Sciatic nerve (tissue), 2 donors: ENCODE measurements at regions not wholly inside any gene's neighbourhood (a gene's known extent, or its start where the extent isn't known, plus 50 kb on each side); places are given as distances from the start of the nearest gene placed in this dataset.
A peak's percentile ranks its signal among the peaks of the same experiment; 100 is the strongest.

Experiments used
- ATAC-seq: fragments of 200-7000 bp; cut with Tn5 transposase; one replicate; pipeline ENCODE4 v1.9.1; 2020; ENCODE audit warnings: mild to moderate bottlenecking, moderate library complexity
- DNase-seq: peaks from one replicate; pipeline ENCODE4 v3.0.0-alpha.2; 2020; ENCODE audit warnings: low spot score
- intact Hi-C: fragments of 100-400 bp; cut with DNase I; formaldehyde crosslinking; loops from one replicate; pipeline ENCODE4 v1.14.2; 2022
- donor health status: DM: no; HTN: no; CAD: no.
- donor health status: DM: no; HTN: no; CAD: no.

DNA sequence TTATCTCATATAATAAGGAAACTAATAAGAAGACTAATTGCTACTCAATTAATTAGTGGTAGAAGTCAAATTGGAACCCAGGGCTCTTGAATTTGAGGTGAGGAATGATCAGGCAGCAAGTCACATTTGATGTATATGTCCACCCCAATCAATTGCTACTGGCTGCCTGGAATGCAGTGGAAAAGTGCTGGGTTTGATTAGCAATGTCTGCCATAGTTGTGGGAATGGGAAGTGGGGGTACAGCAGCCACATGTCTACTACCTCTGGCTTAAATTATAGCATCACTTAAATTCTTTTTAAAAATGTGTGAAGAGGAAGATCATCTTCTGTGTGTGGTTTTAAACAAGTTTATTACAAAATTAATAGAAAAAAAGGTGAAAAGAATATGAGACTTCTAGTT, 50.8 kb upstream of the NAV2 start:
- no peak for ATAC-seq
- intact Hi-C loops, result no loop called here
- no peak for DNase-seq

DNA sequence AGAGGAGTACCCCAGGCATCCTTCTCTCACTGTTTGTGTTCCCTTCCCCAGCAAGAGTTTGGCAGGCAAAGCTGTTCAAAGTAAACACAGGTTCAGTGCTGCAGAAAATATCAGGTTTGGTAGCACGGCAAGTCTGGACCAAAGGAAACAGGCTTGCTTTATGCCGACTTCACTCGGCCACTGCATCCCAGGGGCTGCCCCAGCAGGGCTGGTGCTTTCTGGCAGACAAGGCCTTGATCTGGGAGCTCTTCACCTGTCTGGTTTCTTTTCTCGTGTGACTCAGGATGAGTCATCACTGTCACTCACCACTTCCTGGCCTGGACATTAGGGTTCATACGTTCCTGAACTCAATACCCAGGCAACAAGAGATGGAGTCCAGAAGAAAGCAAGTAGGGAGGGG, 52.6 kb upstream of the NAV2 start:
- no peak for ATAC-seq
- no peak for DNase-seq
- intact Hi-C loops, result no loop called here

DNA sequence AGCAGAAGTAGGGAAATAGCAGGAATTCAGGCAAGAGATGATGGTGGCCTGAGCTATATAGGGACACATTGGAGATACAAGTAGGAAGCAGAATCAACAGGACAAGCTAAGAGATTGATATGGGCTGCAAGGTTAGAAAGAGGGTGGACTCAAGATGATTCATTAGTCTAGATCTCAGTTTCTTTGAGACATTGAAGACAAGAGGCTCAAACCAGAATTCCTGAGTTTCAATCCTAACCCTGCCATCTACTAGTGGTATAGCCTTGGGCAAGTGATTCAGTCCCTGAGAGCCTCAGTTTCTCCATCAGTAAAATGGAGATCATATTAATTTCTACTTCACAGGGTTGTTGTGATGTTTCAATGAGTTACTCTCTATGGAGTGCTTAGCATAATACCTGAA, 53.1 kb upstream of the NAV2 start:
- DNase-seq (no peak), ATAC-seq (no peak)
- intact Hi-C loops, result no loop called here

DNA sequence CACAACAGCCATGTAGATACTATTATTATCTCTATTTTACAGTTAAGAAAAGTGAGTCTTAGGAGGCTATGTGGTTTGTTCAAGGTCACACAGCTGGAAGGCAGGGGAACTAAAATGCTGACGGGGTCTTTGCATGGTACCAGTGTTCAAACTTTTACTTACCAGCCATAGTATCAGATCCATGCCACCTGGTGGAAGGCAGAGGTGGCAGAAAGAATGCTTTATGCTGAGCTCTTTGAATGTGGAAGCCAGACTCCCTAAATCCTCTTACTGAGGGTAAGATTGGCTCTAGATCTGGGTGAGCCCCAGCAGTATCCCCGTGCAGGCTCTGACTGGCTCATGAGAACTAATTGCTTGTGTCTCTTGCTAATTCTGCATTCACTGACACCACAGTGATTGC, 54.3 kb upstream of the NAV2 start:
- ATAC-seq, result no peak
- no peak for DNase-seq
- intact Hi-C loops, result no loop called here

DNA sequence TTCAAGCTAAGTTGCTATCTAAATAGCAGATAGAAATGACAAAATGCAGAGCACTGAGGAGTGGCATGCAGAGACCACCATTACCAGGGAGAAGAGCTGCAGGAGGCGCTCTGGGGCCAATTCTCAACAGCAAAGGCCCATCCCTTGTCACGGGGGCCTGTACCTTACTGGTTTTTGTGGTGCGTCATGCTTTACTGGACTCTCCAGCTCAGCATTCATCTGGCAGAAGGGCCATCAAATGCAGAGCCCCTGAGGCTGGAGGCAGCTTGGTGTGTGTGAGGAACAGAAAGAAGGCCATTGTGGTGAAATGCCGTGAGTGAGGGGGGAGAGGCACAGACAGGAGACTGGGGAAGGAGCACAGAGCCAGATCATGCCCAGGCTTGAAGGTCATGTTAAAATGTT, 56.5 kb upstream of the NAV2 start:
- DNase-seq (no peak), ATAC-seq (no peak)
- intact Hi-C loops, result no loop called here

DNA sequence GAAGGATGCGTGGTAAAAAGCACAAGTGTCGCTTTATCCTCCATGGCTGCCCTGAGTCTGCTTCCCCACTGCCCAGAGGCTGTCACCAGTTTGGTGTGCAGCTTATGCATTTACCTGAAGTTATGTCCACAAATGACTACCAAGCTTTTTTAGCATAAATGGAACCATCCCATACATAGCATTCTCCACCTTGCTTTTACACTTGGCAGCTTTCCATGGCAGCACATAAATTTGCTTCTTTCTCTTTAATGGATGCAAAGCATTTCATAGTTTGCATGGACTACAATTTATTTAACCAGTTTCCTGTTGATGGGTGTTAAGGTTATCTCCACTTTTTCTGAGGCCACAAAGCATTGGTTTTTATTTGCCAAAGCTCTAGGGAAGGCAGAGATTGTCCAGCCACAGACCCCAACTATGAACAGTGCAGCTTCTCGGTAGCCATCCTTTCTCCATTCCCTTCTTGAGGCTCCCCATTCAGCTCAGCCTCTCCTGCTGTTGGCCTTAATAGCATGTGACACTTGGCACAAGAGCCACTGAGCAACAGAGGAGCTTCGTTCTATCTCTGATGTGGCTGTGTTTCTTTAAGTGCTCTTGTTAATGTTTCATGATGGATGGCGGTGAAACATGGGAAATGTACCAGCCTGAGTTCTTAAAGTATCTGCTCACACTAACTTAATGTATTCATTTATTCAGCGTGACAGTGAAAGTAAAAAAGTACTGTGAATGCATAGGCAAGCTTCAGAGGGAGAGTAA, 59.8 kb upstream of the NAV2 start:
- ATAC-seq (no peak), DNase-seq (no peak)
- intact Hi-C loops, result no loop called here

DNA sequence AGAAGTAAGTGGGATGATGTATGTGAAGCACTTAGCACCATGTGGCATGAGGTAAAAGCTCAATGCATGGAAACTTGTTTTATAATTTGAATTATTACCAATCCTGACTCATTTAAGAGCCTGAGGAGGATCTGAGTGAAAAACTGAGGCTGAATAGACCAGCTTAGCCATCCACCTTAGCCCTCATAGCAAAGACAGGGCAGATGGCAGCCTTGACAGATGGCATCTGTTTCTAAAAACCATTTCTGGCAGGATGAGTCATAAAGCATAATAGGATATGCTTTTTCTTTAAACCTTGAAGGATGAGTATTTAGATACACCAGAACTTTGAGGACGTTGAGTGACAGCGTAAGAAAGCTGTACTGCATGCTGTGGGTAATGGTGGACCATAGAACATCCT, 61.0 kb upstream of the NAV2 start:
- intact Hi-C loops, result no loop called here
- DNase-seq (no peak), ATAC-seq (no peak)

DNA sequence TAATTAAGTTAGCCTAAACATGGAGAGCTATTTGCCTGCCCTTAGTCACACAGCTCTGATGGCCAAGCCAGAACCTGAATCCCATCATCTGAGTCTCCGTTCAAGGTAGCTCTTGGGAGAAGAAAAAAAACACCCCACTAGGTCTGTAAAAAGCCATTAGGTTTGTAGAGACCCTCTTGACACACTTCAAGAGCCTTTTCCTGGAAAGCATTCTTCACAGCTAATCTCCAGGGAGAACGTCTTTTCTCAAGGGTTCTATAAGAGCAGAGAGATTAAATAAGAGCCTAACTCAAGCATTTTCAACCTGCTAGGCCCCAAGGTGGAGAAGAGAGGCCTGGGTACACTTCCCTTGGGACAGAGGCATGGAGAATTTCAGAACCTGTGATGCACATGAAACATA, 61.6 kb upstream of the NAV2 start:
- intact Hi-C loops, result no loop called here
- ATAC-seq (no peak), DNase-seq (no peak)

DNA sequence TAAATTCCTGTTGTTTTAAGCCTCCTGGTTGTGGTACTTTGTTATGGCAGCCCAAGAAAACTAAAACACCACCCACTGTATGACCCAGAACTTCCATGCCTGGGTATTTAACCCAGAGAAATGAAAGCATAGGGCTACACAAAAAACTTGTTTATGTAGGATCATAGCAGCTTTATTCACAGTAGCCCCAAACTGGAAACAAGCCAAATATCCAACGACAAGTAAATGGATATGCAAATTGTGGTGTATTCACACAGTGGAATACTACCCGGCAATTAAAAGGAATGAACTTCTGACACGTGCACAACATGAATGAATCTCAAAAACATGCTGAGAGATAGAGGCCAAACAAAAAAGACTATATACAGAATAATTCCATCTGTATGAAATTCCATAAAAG, 62.2 kb upstream of the NAV2 start:
- intact Hi-C loops, result no loop called here

DNA sequence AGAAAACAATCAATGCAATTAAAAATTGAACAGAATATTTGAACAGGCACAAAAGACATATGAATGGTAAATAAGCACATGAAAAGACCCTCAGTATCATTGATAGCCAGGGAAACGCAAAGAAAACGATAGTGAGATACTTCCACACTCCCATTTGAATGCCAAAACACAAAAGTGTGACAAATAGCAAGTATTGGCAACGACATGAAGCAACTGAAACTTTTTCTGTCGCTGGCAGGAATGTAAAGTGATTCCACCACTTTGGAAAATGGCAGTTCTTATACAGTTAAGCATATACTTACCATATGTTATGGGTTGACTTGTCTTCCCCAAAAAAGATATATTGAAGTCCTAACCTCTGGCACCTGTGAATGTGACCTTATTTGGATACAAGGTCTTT, 62.9 kb upstream of the NAV2 start:
- intact Hi-C loops, result loop anchor here (2.0 to 5.0 kb wide), 2 partner anchors 63 to 547 kb away; no protein-coding TSS in a partner anchor
- no peak for DNase-seq
- ATAC-seq, result no peak

More for the DNA sequence above, 62.2 kb upstream of the NAV2 start:
- no peak for DNase-seq
- ATAC-seq, result no peak

DNA sequence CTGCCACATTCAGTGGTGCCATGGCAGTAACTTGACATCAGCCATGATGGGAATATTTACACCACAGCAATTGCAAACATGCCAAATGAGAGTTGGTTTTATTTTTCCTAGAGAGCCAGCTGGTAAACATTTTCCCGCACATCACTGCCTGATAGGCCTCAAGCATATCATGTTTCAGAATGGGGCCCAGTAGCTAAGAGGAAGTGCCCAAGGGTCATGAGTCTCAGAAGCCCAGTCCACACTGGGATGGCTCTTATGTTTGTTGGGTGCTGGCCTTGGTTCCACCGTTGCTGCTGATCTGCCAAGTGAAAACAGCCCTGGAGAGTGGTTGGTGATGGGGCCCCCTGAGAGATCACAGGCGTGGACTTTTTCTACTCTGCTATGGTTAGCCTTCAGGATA, 64.3 kb upstream of the NAV2 start:
- DNase-seq (no peak), ATAC-seq (no peak)
- intact Hi-C loops, result loop anchor here (2.0 to 5.0 kb wide), 2 partner anchors 62 to 546 kb away; no protein-coding TSS in a partner anchor

DNA sequence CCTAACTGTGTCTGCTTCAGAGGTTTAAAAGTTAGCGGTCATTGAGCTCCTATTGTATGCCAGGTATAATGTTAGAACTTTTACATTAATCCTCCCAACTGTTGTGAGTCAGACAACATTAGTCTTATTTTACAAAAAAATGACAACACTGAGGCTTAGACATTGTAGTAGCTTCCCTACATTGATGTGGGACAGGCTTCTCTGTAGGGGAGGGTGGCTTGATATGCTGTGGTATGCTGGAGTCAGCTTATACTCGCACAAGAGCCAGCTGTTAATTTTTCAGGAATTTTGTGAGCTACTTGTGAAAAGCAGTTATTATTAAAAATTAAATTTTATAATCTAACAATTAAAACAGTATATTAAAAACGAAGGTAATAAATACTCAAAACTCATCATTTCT, 64.8 kb upstream of the NAV2 start:
- ATAC-seq, result no peak
- intact Hi-C loops, result loop anchor here (2.0 to 5.0 kb wide), 2 partner anchors 61 to 546 kb away; no protein-coding TSS in a partner anchor

DNA sequence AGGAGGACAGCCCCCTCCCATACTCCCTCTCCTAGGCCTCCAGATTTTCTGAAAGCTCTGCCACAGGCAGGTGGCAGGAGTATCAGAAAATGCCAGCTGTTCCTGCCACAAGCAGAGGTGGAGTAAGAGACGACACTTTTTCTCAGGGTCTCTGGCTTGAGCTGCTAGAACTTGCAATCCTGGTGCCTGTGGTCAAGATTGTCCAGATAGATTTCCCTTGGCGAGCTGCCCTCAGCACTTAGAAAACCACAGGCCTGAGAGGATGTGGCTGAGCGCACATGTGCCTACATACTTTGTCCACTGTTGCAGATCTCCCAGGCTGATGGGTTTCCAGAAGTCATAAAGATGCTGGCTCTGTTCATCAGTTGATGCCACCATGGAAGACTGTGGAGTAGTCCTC, 65.7 kb upstream of the NAV2 start:
- DNase-seq (peak; percentile 63), ATAC-seq (peak; percentile 56)
- intact Hi-C loops, result loop anchor here (5.0 kb wide), 1 partner anchor 545 kb away; no protein-coding TSS in a partner anchor

More for the DNA sequence above, 64.8 kb upstream of the NAV2 start:
- no peak for DNase-seq

DNA sequence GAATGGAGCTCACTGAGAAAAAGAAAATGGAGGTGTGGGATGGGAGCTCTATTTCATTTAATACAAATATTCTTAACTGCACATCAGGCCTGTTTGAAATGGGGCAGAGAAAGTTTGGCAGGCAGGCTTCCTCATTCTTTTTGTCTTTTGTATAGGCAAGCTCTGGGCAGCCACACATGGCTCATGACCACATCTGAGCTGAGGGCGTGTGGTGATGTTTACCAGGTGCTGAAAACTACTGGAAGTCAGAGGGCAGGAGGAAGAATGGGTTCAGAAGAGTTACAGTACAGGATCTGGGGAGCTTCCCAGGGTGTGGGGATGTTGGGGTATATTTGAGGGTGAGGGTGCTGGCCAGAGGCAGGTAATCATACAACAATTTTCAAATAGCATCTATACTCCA, 66.3 kb upstream of the NAV2 start:
- intact Hi-C loops, result loop anchor here (5.0 kb wide), 1 partner anchor 544 kb away; no protein-coding TSS in a partner anchor
- ATAC-seq (no peak), DNase-seq (no peak)

DNA sequence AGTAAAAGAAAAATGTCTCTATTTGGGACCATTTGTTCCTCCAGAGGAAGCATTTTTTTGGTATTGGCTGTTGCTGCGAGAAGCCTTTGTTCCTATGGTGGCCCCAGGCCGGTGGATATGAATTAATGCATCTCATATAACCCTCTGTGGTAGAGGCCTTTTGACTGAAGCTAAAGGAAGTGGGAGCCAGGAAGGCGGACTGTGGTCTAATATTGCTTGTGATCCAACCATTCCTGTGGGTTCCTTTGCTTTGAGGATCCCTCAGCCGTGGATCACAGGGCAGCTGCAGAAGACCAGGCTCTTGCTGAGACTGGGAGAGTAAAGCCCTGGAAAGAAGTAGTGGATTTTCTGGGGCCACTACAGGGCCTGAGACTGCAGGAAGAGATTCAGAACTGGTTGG, 68.3 kb upstream of the NAV2 start:
- no peak for ATAC-seq
- intact Hi-C loops, result no loop called here

DNA sequence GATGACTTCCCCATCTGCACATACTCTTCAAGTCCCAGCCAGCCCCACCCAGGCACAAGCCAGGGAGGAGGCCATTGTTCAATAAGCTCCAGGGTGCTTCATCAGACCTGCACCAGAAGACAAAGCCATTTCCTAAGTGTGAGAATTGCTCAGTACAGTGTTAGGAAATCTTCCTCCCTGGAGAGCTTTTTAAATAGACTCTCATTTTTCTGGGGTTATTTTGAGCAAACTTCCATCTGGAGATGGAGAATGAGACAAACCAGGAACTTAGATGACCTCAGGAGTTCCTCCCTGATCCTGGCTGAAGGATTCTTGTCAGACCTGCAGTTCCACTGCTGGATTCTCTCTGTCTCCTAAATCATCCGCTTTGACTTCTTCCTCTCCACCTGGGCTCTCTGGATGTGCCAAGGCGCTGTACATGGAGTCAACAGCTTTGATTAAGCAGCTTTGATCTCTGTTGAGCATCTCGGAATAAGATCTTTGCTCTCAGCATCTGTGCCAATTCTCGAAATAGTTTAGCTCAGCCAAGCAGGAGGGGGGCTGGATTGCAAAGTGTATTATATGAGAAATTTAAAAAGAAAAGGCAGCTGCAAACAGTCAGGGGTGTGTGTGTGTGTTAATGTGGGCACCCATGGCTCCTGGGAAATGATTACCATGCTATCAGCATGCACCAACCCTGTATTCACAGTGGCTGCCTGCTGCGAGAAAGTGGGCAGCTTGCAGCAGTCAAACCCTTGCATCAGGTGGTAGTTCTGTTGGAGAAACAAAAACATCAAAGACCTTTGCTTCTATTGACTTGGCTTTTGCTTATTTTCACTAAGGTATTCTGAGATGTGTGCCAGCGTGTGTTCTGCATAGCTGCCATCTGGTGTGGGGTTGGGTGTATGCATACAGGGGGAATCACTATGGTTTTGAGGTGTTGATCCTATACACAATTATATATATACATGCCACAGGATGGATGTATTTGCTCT, 70.2 kb upstream of the NAV2 start:
- intact Hi-C loops, result no loop called here
- DNase-seq (no peak), ATAC-seq (peak; percentile 81)

More for the DNA sequence above, 68.3 kb upstream of the NAV2 start:
- no peak for DNase-seq

DNA sequence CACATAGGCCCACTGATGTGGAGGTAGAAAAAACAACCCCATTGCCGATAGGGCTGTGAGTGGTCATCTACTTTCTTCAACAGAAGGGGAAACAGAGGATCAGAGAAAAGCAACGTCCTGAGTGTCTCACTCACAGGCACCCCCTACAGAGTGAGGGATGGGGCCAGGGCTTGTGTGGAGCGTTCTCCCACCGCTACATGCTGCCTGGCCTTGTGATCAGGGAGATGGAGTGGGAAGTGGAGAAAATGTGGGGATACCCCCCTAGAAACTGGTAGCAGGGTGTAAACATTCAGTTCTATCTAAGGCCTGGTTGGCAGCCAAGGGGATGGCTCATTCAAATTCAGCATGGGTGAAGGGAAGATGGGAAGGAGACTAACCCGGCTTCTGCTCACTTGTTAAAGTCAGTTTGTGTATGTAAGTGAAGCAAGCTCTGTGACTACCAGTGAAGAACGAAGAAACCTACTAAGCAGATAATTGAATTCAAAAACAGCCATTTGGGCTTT, 73.0 kb upstream of the NAV2 start:
- ATAC-seq, result no peak
- intact Hi-C loops, result no loop called here
- no peak for DNase-seq

DNA sequence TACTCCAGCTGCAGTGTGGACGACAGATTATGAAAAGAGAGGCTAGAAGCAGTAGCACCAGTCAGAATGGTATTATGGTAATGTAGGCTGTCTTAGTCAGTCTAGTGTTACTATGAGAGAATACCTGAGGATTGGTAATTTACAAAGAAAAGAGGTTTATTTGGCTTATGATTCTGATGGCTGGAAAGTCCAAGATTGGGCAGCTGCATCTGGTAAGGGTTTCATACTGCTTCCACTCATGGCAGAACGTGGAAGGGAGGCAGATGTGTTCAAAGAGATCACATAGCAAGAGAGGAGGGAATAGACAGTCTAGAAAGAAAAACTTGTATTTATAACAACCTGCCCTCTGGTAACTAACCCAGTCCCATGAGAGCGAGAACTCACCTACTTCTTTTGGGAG, 77.3 kb upstream of the NAV2 start:
- intact Hi-C loops, result no loop called here
- ATAC-seq (no peak), DNase-seq (no peak)

DNA sequence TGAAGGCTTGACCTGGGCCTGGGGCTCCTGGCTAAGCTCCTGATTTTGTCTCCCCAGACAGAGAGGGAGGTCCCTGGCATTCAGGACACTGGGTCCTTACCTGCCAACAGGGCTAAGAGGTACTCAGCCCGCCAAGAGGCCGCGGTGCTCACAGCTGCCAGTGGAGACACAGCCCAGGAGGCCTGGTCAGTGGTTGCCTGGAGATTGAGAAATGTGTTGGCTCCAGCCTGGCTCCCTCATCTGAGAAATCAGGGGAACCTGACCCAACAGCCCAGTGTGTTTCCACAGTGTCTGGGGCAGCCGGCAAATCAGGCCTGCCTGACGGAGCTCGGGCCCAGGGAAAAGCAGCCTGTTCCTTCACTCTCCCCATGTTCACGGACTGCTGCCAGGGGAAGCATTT, 79.4 kb upstream of the NAV2 start:
- ATAC-seq, result peak; percentile 95
- intact Hi-C loops, result no loop called here
- peak; percentile 70 for DNase-seq

DNA sequence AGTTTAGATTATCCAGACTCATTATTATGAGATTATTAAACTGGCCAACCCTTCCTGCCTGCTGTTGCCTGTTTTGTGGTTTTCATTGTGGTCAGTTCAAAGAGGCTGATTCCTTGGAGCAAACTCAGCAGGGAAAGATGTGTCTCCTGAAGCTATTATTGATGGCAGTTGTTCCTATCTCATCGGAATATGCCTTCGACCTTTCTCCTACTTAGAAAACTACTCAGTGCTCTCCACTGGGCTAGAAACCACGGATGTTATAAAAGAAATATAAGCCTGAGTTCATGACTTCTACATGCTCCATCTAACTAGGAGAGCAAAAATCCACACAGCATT, 80.2 kb upstream of the NAV2 start:
- no peak for DNase-seq
- ATAC-seq, result peak; percentile 40
- intact Hi-C loops, result no loop called here
